HCT116 (cell line): ENCODE measurements at regions not wholly inside any gene's neighbourhood (a gene's known extent, or its start where the extent isn't known, plus 50 kb on each side); places are given as distances from the start of the nearest gene placed in this dataset.

Experiments used
- ATAC-seq: fragments of 200-7000 bp; cut with Tn5 transposase; 2 replicates; pipeline ENCODE4 v1.9.1; 2020; ENCODE audit warnings: mild to moderate bottlenecking, moderate library complexity
- BruUV-seq: library from RNA; stranded (reverse); fragments of 400-500 nt; replicated peaks from 2 replicates; lab custom pipeline; 2021; lab: Mats Ljungman, UMichigan
- CTCF ChIA-PET: fragments of 300-600 bp; sonication (Branson Sonifier 250); formaldehyde crosslinking; loops from one replicate; lab custom pipeline; 2021; ENCODE audit warnings: antibody characterized with exemption; lab: Charles Lee
- POLR2A ChIA-PET: fragments of 300-600, 350-600 bp; sonication (Branson Sonifier 250); formaldehyde crosslinking; loops from one replicate; lab custom pipeline; 2021; ENCODE audit warnings: antibody characterized with exemption; lab: Charles Lee
- RAD21 ChIA-PET, 2 experiments: fragments of 300-600 bp; sonication (Branson Sonifier 250); formaldehyde crosslinking; loops; one replicate each; lab custom pipeline; 2023; ENCODE audit warnings: low total read pairs in 2 of 2; ENCODE audit not compliant: uncharacterized antibody in 2 of 2, unreplicated experiment in 2 of 2, low non-redundant PET in 1 of 2; lab: Charles Lee
- DNase-seq: peaks from one replicate; pipeline ENCODE4 v3.0.0-alpha.2; 2010; ENCODE audit warnings: low read depth, low spot score
- H2AFZ ChIP-seq: fragments of 200-600 bp; shearing (Covaris generic), sonication (generic); 2 replicates; pipeline ENCODE4 v1.6.1; 2017; ENCODE audit warnings: low read depth, mixed run types, mixed read lengths, antibody characterized with exemption, low read length; ENCODE audit not compliant: poor library complexity, severe bottlenecking
- H3K27ac ChIP-seq: 2 replicates; pipeline ENCODE4 v1.5.1; 2012; ENCODE audit warnings: low read depth, low read length
- H3K27me3 ChIP-seq: fragments of 200-600 bp; sonication (generic); 2 replicates; pipeline ENCODE4 v1.6.1; 2016; ENCODE audit warnings: mixed run types, low read length, mixed read lengths; ENCODE audit not compliant: insufficient read depth
- H3K36me3 ChIP-seq, 2 experiments: fragments of 200-500 bp in 1 of 2; fragments of 200-600 bp in 1 of 2; sonication (Bioruptor generic) in 1 of 2; sonication (generic) in 1 of 2; 2 replicates each; pipeline versions ENCODE4 v1.5.1 to v1.6.1; 2014 to 2016; ENCODE audit warnings: low read length in 2 of 2, inconsistent platforms in 1 of 2, mixed read lengths in 1 of 2, mixed run types in 1 of 2; ENCODE audit not compliant: insufficient read depth in 2 of 2, control insufficient read depth in 1 of 2
- H3K4me1 ChIP-seq, 2 experiments: fragments of 200-600 bp in 1 of 2; sonication (generic) in 1 of 2; 2 replicates each; pipeline versions ENCODE4 v1.5.1 to v1.6.1; 2012 to 2017; ENCODE audit warnings: low read length in 2 of 2, inconsistent platforms in 1 of 2, mild to moderate bottlenecking in 1 of 2, mixed read lengths in 1 of 2, mixed run types in 1 of 2, moderate library complexity in 1 of 2; ENCODE audit not compliant: insufficient read depth in 2 of 2, control insufficient read depth in 1 of 2
- H3K4me2 ChIP-seq: fragments of 200-600 bp; sonication (generic); 2 replicates; pipeline ENCODE4 v1.6.1; 2017; ENCODE audit warnings: mixed run types, low read length, mixed read lengths
- H3K4me3 ChIP-seq, 2 experiments: fragments of 200-600 bp in 1 of 2; sonication (generic) in 1 of 2; replicated peaks in 1 of 2; 2 replicates each; pipeline ENCODE4 v1.5.1; 2011 to 2016; ENCODE audit warnings: low read length in 2 of 2, control low read depth in 1 of 2, low read depth in 1 of 2, mild to moderate bottlenecking in 1 of 2, mixed read lengths in 1 of 2, mixed run types in 1 of 2
- H3K79me2 ChIP-seq: fragments of 200-600 bp; sonication (generic); 2 replicates; pipeline ENCODE4 v1.6.1; 2017; ENCODE audit warnings: mild to moderate bottlenecking, mixed run types, low read length, moderate library complexity, mixed read lengths; ENCODE audit not compliant: insufficient read depth
- H3K9ac ChIP-seq: fragments of 200-600 bp; sonication (generic); 2 replicates; pipeline ENCODE4 v1.6.1; 2016; ENCODE audit warnings: low read length, mixed read lengths
- H3K9me2 ChIP-seq: fragments of 200-600 bp; sonication (generic), shearing (Covaris generic); 2 replicates; pipeline ENCODE4 v1.6.1; 2017; ENCODE audit warnings: mixed run types, mild to moderate bottlenecking, moderate library complexity; ENCODE audit not compliant: insufficient read depth
- H3K9me3 ChIP-seq, 2 experiments: fragments of 200-500 bp in 1 of 2; fragments of 200-600 bp in 1 of 2; sonication (Bioruptor generic) in 1 of 2; sonication (generic) in 1 of 2; 2 replicates each; pipeline ENCODE4 v1.6.1; 2014 to 2017; ENCODE audit warnings: low read length in 2 of 2, mixed read lengths in 2 of 2, inconsistent platforms in 1 of 2, low read depth in 1 of 2, mild to moderate bottlenecking in 1 of 2, mixed run types in 1 of 2, moderate library complexity in 1 of 2; ENCODE audit not compliant: control insufficient read depth in 1 of 2, insufficient read depth in 1 of 2
- H4K20me1 ChIP-seq: fragments of 200-600 bp; sonication (generic), shearing (Covaris generic); 2 replicates; pipeline ENCODE4 v1.6.1; 2017; ENCODE audit warnings: mixed run types, mild to moderate bottlenecking, moderate library complexity; ENCODE audit not compliant: insufficient read depth
- CBX3 ChIP-seq: IDR thresholded peaks from 2 replicates; pipeline ENCODE4 v1.6.1; 2012; ENCODE audit warnings: low read depth
- CEBPB ChIP-seq: IDR thresholded peaks from 2 replicates; pipeline ENCODE4 v1.6.1; 2012; ENCODE audit warnings: low read depth
- CTCF ChIP-seq, 3 experiments: fragments of 200-600 bp in 1 of 3; sonication (generic) in 1 of 3; IDR thresholded peaks in 2 of 3; conservative IDR thresholded peaks in 1 of 3; 2 replicates each; pipeline ENCODE4 v1.5.1; 2012 to 2017; ENCODE audit warnings: low read depth in 2 of 3, low read length in 2 of 3, antibody characterized with exemption in 1 of 3, borderline replicate concordance in 1 of 3, control low read depth in 1 of 3, mild to moderate bottlenecking in 1 of 3, mixed read lengths in 1 of 3, mixed run types in 1 of 3, moderate library complexity in 1 of 3; ENCODE audit not compliant: insufficient read depth in 1 of 3
- EGR1 ChIP-seq: IDR thresholded peaks from 2 replicates; pipeline ENCODE4 v1.6.1; 2012; ENCODE audit warnings: low read depth
- ELF1 ChIP-seq: IDR thresholded peaks from 2 replicates; pipeline ENCODE4 v1.6.1; 2012; ENCODE audit warnings: low read depth, borderline replicate concordance
- EZH2 ChIP-seq: fragments of 200-600 bp; sonication (generic); IDR thresholded peaks from 2 replicates; pipeline ENCODE4 v1.6.1; 2017; ENCODE audit warnings: antibody characterized with exemption, mixed run types
- EZH2phosphoT487 ChIP-seq: fragments of 200-600 bp; IDR thresholded peaks from 2 replicates; pipeline ENCODE4 v1.6.1; 2018; ENCODE audit warnings: antibody characterized with exemption, borderline replicate concordance
- FOSL1 ChIP-seq: IDR thresholded peaks from 2 replicates; pipeline ENCODE4 v1.6.1; 2012; ENCODE audit warnings: low read depth
- JUND ChIP-seq: IDR thresholded peaks from 2 replicates; pipeline ENCODE4 v1.6.1; 2012
- MAX ChIP-seq: IDR thresholded peaks from 2 replicates; pipeline ENCODE4 v1.6.1; 2012
- POLR2A ChIP-seq: IDR thresholded peaks from 2 replicates; pipeline ENCODE4 v1.7.0; 2011; ENCODE audit warnings: borderline replicate concordance; ENCODE audit not compliant: insufficient read depth, insufficient read length; ENCODE audit errors: extremely low read depth
- POLR2AphosphoS5 ChIP-seq: IDR thresholded peaks from 2 replicates; pipeline ENCODE4 v1.6.1; 2011; ENCODE audit warnings: mild to moderate bottlenecking, low read depth, low read length, moderate library complexity
- RAD21 ChIP-seq: IDR thresholded peaks from 2 replicates; pipeline ENCODE4 v1.6.1; 2012; ENCODE audit warnings: low read depth, mild to moderate bottlenecking
- SP1 ChIP-seq: IDR thresholded peaks from 2 replicates; pipeline ENCODE4 v1.6.1; 2012; ENCODE audit warnings: low read depth
- TCF7L2 ChIP-seq: IDR thresholded peaks from 2 replicates; pipeline ENCODE4 v1.7.0; 2011; ENCODE audit warnings: borderline replicate concordance, inconsistent platforms; ENCODE audit not compliant: insufficient read depth, insufficient read length; ENCODE audit errors: extremely low read depth
- ZFX ChIP-seq: fragments of 450-650 bp; IDR thresholded peaks from 2 replicates; pipeline ENCODE4 v1.6.1; 2017
- ZNF274 ChIP-seq: fragments of 200-500 bp; sonication (Bioruptor generic); IDR thresholded peaks from 2 replicates; pipeline ENCODE4 v1.6.1; 2014; ENCODE audit warnings: mild to moderate bottlenecking, low read depth, low read length, inconsistent platforms
- intact Hi-C: fragments of 100-400 bp; cut with micrococcal nuclease; formaldehyde crosslinking; loops from 2 replicates; pipeline ENCODE4 v1.10.0; 2022
- TF ChIP-seq, protein P1 (sequence below): IDR thresholded peaks from 2 replicates; pipeline ENCODE4 v1.6.1; 2011; ENCODE audit warnings: mild to moderate bottlenecking, low read length, moderate library complexity; ENCODE audit not compliant: insufficient replicate concordance; ENCODE audit errors: extremely low read depth
- TF ChIP-seq, protein P2 (sequence below): IDR thresholded peaks from 2 replicates; pipeline ENCODE4 v1.6.1; 2012; ENCODE audit warnings: low read depth

DNA sequence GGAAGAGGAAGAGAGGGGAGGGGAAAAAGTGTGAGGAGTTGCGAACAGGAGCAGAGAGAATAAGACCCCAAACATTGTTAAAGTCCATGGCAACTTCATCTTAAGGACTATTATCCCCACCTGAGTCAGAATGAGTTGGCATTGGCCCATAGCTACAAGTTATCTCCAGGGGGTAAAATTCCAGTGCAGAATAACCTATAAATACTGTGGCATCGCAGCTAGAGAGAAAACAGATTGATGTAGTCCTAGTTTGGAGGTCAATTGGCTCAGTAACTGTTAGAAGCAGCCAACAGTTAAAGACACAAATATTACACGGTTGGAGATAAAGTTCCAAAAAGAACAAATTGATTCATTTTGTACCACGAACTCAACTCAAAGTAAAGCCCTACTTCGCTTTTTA is 313.9 kb upstream of the CCDC54 start:
- no peak overlapping the region for H3K9ac ChIP-seq
- no peak for DNase-seq
- intact Hi-C loops = loop anchor here (5.0 kb wide), 1 partner anchor 1376 kb away; no protein-coding TSS in a partner anchor
- no peak overlapping the region for H3K4me3 ChIP-seq
- no peaks in the 10 kb centered on the region for H3K27me3 ChIP-seq
- no peak for ATAC-seq
- no peaks in the 10 kb centered on the region for H3K9me2 ChIP-seq
- H3K4me1 ChIP-seq = no peaks in the 10 kb centered on the region; a peak in 1 of 4 replicates
- no peaks in the 10 kb centered on the region for H4K20me1 ChIP-seq
- no peak overlapping the region for H3K4me2 ChIP-seq
- no peak overlapping the region for H2AFZ ChIP-seq
- H3K79me2 ChIP-seq = no peaks in the 10 kb centered on the region
- TF ChIP-seq SP1 (no peak), POLR2A (no peak), EZH2 (no peak), ZNF274 (no peak), CEBPB (no peak), POLR2AphosphoS5 (no peak), TCF7L2 (no peak), CBX3 (no peak), FOSL1 (no peak), CTCF (IDR thresholded peaks at IDR 0.05 in 2 of 3, conservative IDR thresholded peaks at IDR 0.05 in 1 of 3; ENCODE audit: borderline replicate concordance in 1 of 3, insufficient read depth in 1 of 3, low read depth in 2 of 3, low read length in 2 of 3) (no peak), EZH2phosphoT487 (no peak), MAX (no peak), ZFX (no peak), RAD21 (no peak), EGR1 (no peak), ELF1 (no peak), JUND (no peak)
- TF ChIP-seq, protein P1, sequence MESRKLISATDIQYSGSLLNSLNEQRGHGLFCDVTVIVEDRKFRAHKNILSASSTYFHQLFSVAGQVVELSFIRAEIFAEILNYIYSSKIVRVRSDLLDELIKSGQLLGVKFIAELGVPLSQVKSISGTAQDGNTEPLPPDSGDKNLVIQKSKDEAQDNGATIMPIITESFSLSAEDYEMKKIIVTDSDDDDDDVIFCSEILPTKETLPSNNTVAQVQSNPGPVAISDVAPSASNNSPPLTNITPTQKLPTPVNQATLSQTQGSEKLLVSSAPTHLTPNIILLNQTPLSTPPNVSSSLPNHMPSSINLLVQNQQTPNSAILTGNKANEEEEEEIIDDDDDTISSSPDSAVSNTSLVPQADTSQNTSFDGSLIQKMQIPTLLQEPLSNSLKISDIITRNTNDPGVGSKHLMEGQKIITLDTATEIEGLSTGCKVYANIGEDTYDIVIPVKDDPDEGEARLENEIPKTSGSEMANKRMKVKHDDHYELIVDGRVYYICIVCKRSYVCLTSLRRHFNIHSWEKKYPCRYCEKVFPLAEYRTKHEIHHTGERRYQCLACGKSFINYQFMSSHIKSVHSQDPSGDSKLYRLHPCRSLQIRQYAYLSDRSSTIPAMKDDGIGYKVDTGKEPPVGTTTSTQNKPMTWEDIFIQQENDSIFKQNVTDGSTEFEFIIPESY = no peak
- TF ChIP-seq, protein P2, sequence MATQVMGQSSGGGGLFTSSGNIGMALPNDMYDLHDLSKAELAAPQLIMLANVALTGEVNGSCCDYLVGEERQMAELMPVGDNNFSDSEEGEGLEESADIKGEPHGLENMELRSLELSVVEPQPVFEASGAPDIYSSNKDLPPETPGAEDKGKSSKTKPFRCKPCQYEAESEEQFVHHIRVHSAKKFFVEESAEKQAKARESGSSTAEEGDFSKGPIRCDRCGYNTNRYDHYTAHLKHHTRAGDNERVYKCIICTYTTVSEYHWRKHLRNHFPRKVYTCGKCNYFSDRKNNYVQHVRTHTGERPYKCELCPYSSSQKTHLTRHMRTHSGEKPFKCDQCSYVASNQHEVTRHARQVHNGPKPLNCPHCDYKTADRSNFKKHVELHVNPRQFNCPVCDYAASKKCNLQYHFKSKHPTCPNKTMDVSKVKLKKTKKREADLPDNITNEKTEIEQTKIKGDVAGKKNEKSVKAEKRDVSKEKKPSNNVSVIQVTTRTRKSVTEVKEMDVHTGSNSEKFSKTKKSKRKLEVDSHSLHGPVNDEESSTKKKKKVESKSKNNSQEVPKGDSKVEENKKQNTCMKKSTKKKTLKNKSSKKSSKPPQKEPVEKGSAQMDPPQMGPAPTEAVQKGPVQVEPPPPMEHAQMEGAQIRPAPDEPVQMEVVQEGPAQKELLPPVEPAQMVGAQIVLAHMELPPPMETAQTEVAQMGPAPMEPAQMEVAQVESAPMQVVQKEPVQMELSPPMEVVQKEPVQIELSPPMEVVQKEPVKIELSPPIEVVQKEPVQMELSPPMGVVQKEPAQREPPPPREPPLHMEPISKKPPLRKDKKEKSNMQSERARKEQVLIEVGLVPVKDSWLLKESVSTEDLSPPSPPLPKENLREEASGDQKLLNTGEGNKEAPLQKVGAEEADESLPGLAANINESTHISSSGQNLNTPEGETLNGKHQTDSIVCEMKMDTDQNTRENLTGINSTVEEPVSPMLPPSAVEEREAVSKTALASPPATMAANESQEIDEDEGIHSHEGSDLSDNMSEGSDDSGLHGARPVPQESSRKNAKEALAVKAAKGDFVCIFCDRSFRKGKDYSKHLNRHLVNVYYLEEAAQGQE = no peak
- POLR2A ChIA-PET = no interaction called here
- RAD21 ChIA-PET = no interaction called here
- no peak overlapping the region for H3K27ac ChIP-seq
- BruUV-seq = no TSS peak
- H3K9me3 ChIP-seq = no peaks in the 10 kb centered on the region
- CTCF ChIA-PET = no interaction called here
- H3K36me3 ChIP-seq = no peaks in the 10 kb centered on the region
